GM23248 (cell line): ENCODE measurements at regions not wholly inside any gene's neighbourhood (a gene's known extent, or its start where the extent isn't known, plus 50 kb on each side); places are given as distances from the start of the nearest gene placed in this dataset.

ENCODE experiments used
- EZH2 ChIP-seq: fragments of 200-600 bp; sonication (generic); IDR thresholded peaks from 2 replicates; pipeline ENCODE4 v1.6.1; 2018; ENCODE audit warnings: antibody characterized with exemption, mild to moderate bottlenecking; ENCODE audit not compliant: insufficient read depth, poor library complexity, severe bottlenecking
- EZH2phosphoT487 ChIP-seq: fragments of 200-600 bp; sonication (generic); IDR thresholded peaks from 2 replicates; pipeline ENCODE4 v1.6.1; 2018; ENCODE audit warnings: antibody characterized with exemption, moderate library complexity, mild to moderate bottlenecking, low read depth; ENCODE audit not compliant: insufficient read depth

GRCh38 chr10:2124135-2124534 is 386.8 kb upstream of the ADARB2 start:
- TF ChIP-seq EZH2phosphoT487 (no peak), EZH2 (no peak)
